Mesodermal cell (in vitro differentiated cells): ENCODE measurements at regions not wholly inside any gene's neighbourhood (a gene's known extent, or its start where the extent isn't known, plus 50 kb on each side); places are given as distances from the start of the nearest gene placed in this dataset.

ENCODE experiments used
- H3K27ac ChIP-seq: 2 replicates; pipeline ENCODE4 v1.7.0; 2013; ENCODE audit warnings: mild to moderate bottlenecking, low read depth, low read length, moderate library complexity; ENCODE audit not compliant: severe bottlenecking
- H3K36me3 ChIP-seq: 2 replicates; pipeline ENCODE4 v1.7.1; 2013; ENCODE audit warnings: mild to moderate bottlenecking, low read length, moderate library complexity; ENCODE audit not compliant: control insufficient read depth, insufficient read depth
- H3K4me1 ChIP-seq: one replicate; pipeline ENCODE4 v1.7.1; 2013; ENCODE audit warnings: mild to moderate bottlenecking, low read length; ENCODE audit not compliant: insufficient read depth, control insufficient read depth, poor library complexity, severe bottlenecking
- H3K4me3 ChIP-seq: 2 replicates; pipeline ENCODE4 v1.7.0; 2013; ENCODE audit warnings: low read length, control low read depth, mild to moderate bottlenecking; ENCODE audit not compliant: insufficient read depth, poor library complexity, severe bottlenecking; ENCODE audit errors: extremely low read depth
- H3K9me3 ChIP-seq: 2 replicates; pipeline ENCODE4 v1.7.1; 2013; ENCODE audit warnings: mild to moderate bottlenecking, low read length, moderate library complexity; ENCODE audit not compliant: control insufficient read depth
- WGBS, 2 experiments: methylation state at CpG; one replicate each; pipeline ENCODE4 v1.1.5; 2013; ENCODE audit warnings: missing lambda C conversion rate in 2 of 2; ENCODE audit not compliant: insufficient coverage in 2 of 2; 5-methylcytosine and 5-hydroxymethylcytosine counted together

DNA sequence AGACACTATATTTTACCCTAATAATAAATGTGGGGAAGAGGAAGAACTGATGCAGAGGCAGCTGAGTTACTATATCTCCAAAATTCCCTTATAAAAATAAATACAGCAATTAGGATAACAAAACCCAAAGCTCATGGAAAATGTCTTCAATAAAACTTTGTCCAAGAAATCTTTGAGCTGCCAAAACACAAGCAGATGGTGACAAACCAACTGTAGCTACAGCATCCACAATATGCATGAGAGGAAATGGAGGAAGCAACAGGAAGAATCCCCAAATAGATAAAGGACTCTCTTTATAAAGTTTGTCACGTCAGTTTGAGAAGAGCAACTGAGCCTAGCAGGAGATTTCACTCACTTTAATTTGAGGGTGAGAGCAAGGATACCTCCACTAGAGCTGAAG is 638.2 kb downstream of the IGSF11 start:
- WGBS, 2 experiments = 83 to 100% methylated on average over 1 of the region's 1 CpG
- no peak overlapping the region for H3K4me3 ChIP-seq
- no peaks in the 10 kb centered on the region for H3K4me1 ChIP-seq
- no peaks in the 10 kb centered on the region for H3K9me3 ChIP-seq
- H3K36me3 ChIP-seq = no peaks in the 10 kb centered on the region
- H3K27ac ChIP-seq = no peak overlapping the region

DNA sequence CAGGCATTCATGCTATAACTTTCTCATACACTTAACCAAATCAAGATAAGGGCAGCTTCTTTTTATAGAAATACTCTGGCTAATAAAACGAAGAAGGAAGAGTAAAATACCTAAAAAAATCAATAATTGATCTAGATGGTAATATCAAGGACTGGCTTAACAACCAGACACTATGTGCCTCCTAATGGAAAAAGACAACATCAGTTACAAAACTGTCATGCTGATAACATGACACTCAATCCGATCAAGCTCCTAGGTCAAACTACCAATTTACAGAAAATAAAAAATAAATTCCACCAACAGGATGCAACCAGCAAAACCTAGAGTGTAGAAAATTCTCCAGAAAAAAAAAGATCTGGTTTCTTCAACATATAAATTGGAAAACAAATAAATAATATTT is 634.6 kb downstream of the IGSF11 start:
- H3K9me3 ChIP-seq = no peaks in the 10 kb centered on the region
- 83% methylated on average over 1 of the region's 2 CpGs; no CpG with 5 or more reads in 1 of the 2 experiments for WGBS, 2 experiments

DNA sequence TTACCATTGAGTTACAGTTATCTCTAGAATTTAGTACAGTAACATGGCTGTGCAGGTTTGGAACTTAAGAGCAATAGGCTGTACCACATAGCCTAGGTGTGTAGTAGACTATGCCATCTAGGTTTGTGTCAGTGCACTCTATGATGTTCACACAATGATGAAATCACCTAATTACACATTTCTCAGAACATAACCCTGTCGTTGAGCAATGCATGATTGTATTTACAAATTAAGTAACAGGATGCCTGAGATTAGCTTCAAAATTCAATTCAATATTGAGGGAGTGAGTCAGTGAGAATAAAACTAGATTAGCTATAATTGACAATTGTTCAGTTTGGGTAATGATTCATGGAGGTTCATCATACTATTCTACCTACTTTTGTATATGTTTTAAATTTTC is 633.8 kb downstream of the IGSF11 start:
- Histone ChIP-seq H3K4me1 (no peaks in the 10 kb centered on the region), H3K4me3 (no peak overlapping the region), H3K36me3 (no peaks in the 10 kb centered on the region), H3K9me3 (no peaks in the 10 kb centered on the region), H3K27ac (no peak overlapping the region)
- no CpG with 5 or more reads among the region's 1 CpG for WGBS, 2 experiments

More for the DNA sequence above, 634.6 kb downstream of the IGSF11 start:
- no peak overlapping the region for H3K4me3 ChIP-seq
- no peaks in the 10 kb centered on the region for H3K36me3 ChIP-seq
- no peaks in the 10 kb centered on the region for H3K4me1 ChIP-seq
- H3K27ac ChIP-seq = no peak overlapping the region

DNA sequence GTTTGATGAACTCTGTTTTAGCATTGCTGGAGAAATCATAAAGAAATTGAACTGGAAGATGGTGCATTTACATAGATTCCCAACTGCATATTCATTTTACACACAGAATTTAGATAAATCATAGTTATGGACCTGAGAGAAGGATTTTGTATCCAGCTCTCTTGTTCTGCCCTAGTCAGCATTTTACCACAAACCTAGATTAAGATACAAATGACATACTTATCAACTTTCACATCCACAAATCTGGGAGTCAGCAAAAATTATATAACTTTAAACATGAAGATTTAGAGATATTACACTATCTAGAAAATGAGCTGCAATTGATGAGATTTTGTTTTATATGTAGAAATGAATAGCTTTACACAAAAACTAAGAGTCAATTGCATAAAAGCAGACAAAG is 632.8 kb downstream of the IGSF11 start:
- Histone ChIP-seq H3K4me3 (no peak overlapping the region), H3K4me1 (no peaks in the 10 kb centered on the region), H3K9me3 (no peaks in the 10 kb centered on the region), H3K36me3 (no peaks in the 10 kb centered on the region), H3K27ac (no peak overlapping the region)

DNA sequence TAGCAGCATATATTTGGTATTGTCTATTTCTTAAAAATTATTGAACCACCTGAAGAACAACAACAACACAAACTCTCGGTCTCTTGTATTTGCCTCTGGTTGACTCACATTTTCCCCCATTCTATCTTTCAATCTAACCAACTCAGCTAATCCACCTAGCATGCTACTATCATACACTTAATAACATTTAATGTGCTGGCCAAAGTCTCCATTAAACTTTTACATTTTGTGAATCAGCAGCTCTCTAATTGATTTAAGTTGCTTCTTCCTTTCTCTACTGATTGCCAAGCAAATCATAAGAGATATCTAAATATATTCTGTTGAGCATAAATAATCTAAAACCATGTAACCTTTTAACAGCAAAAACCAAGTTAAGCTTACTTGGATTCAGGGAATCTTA is 631.7 kb downstream of the IGSF11 start:
- 100% methylated on average over 1 of the region's 1 CpG for WGBS, 2 experiments

DNA sequence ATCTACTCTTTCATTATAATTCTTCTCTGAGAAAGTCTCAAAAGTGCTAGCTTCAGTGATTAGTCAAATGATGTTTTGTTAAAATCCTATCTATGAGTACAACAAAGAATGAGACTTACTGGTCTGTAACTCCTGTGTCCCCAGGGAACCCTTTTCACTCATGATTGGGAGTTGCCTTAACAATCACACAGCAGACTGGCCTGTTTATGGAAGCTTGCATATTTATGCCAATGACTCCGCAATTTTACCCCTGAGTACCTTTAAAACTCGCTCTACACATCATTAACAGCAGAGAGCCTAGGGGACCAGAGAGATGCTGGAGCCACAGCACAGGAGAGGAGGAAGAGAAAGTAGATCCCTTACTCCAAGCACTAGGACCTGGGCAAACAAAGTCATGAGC is 628.1 kb downstream of the IGSF11 start:
- Histone ChIP-seq H3K36me3 (no peaks in the 10 kb centered on the region), H3K27ac (no peak overlapping the region), H3K4me3 (no peak overlapping the region), H3K4me1 (no peaks in the 10 kb centered on the region), H3K9me3 (no peaks in the 10 kb centered on the region)
- WGBS, 2 experiments = 100% methylated on average over 2 of the region's 2 CpGs; no CpG with 5 or more reads in 1 of the 2 experiments

More for the DNA sequence above, 631.7 kb downstream of the IGSF11 start:
- Histone ChIP-seq H3K4me1 (no peaks in the 10 kb centered on the region), H3K9me3 (no peaks in the 10 kb centered on the region), H3K27ac (no peak overlapping the region), H3K4me3 (no peak overlapping the region), H3K36me3 (no peaks in the 10 kb centered on the region)

DNA sequence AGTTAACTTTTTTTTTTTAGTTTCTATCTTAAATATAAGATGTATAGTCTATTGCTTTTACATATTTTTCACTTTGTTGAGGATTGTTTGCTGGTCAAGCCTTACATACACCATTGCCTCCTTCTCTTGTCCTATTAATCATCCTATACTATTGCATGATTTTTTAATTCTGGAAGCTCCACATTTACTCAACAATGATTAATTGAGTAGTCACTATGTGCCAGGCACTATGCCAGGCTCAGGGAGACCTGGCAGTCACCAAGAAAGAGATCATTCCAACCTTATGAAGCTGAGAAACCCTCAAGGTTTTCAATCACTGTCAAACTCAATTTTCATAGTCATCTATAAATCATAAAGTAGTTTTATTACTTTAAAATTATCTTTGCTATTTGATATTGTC is 626.2 kb downstream of the IGSF11 start:
- Histone ChIP-seq H3K27ac (no peak overlapping the region), H3K9me3 (no peaks in the 10 kb centered on the region), H3K4me3 (no peak overlapping the region), H3K4me1 (no peaks in the 10 kb centered on the region), H3K36me3 (no peaks in the 10 kb centered on the region)

DNA sequence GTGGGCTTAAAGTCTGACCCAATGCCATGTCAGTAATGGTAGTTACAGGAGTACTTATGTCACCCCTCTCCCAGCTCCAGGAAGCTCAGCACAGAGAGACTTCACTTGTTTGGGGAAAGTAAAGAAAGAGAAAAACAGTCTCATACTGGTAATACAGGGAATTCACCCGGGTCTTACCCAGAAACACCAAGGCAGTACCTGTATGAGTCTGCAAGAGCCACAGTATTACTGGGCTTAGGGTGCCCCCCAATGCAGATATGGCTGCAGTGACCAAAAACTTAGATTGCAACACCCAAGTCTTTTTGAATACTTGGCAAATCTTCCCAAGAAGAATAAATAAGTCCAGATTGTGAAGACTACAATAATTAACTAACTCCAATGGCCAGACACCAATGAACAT is 622.1 kb downstream of the IGSF11 start:
- no peaks in the 10 kb centered on the region for H3K9me3 ChIP-seq
- H3K4me1 ChIP-seq = no peaks in the 10 kb centered on the region
- no peak overlapping the region for H3K27ac ChIP-seq
- H3K4me3 ChIP-seq = no peak overlapping the region
- H3K36me3 ChIP-seq = no peaks in the 10 kb centered on the region
- 71 to 100% methylated on average over 1 of the region's 1 CpG for WGBS, 2 experiments

DNA sequence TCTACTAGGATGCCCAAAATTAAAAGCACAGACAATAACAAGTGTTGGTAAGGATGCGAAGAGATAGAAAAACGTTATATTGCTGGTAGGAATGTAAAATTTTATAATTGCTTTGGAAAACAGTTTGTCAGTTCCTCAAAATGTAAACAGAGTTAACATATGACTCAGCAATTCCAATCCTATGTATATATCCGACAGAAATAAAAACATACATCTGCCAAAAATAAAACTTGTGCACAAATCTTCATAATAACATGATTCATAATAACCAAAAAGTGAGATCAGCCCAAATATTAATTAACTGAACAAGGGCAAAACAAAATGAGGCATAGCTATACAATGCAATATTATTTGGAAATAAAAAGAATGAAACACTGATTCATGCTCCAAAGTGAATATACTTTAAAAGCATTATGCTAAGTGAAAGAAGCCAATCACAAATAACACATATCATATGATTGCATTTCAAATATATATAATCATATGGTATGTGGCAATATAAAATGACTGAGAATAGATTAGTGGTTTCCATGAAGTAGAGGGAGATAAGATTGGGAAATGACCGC is 609.3 kb downstream of the IGSF11 start:
- no peaks in the 10 kb centered on the region for H3K36me3 ChIP-seq
- H3K9me3 ChIP-seq = no peaks in the 10 kb centered on the region
- WGBS, 2 experiments = 30 to 42% methylated on average over 2 of the region's 4 CpGs
- H3K4me3 ChIP-seq = no peak overlapping the region
- no peaks in the 10 kb centered on the region for H3K4me1 ChIP-seq
- no peak overlapping the region for H3K27ac ChIP-seq

DNA sequence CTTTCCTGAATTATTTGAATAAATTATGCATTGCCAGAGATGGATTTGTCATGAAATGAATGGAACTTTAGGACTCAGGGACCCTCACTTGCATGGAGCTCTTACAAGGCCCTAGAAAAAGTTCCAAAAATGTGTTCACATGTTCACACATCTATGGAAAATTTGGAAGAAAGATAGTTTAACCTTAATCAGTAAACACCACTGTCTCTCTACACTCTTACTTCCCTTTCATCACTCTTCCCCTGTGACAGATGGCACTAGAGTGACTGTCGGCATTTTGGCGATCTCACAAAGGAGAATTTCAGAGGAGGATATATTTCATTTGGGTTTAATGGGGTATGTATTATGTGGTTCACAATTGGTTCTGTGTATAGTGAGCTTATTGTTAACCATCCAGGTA is 600.8 kb downstream of the IGSF11 start:
- no CpG with 5 or more reads among the region's 2 CpGs for WGBS, 2 experiments
- H3K9me3 ChIP-seq = no peaks in the 10 kb centered on the region
- H3K4me1 ChIP-seq = no peaks in the 10 kb centered on the region
- H3K4me3 ChIP-seq = no peak overlapping the region
- no peak overlapping the region for H3K27ac ChIP-seq
- H3K36me3 ChIP-seq = no peaks in the 10 kb centered on the region

DNA sequence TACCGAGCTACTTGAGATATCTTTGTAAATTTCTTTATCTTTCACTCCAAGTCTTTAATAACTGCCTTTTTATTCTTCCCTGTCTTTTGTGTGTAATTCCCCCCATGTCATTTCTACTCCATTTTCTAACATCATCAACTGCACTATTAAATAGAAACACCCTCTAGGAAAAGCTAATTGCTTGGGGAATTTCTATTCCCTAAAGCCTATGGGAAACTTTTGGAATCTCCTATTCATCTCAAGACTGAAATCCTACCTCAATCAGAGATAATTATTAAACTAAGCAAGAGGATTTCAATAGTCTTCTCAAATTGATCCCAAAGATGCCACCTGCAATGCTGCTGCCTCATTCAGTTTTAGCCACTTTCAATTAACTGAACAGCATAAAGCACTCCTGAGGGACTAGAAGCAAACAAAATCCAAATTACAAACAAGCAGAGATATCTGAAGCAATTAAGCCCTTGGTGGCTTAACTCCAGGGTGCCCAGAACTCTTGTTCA is 598.7 kb downstream of the IGSF11 start:
- no peaks in the 10 kb centered on the region for H3K4me1 ChIP-seq
- H3K36me3 ChIP-seq = no peaks in the 10 kb centered on the region
- no peak overlapping the region for H3K27ac ChIP-seq
- H3K4me3 ChIP-seq = no peak overlapping the region
- WGBS, 2 experiments = 100% methylated on average over 1 of the region's 1 CpG; no CpG with 5 or more reads in 1 of the 2 experiments
- H3K9me3 ChIP-seq = no peaks in the 10 kb centered on the region
